CD4-positive, alpha-beta T cell treated with Interleukin-17A for 1 hour (primary cell): ENCODE measurements at regions not wholly inside any gene's neighbourhood (a gene's known extent, or its start where the extent isn't known, plus 50 kb on each side); places are given as distances from the start of the nearest gene placed in this dataset.

Experiments used
- DNase-seq: peaks from one replicate; pipeline ENCODE4 v3.0.0-alpha.2; 2020

- DNase-seq, result no peak
Observed at GRCh38 chr15:62619526-62619925, 423.0 kb upstream of the TPM1 start.

DNA sequence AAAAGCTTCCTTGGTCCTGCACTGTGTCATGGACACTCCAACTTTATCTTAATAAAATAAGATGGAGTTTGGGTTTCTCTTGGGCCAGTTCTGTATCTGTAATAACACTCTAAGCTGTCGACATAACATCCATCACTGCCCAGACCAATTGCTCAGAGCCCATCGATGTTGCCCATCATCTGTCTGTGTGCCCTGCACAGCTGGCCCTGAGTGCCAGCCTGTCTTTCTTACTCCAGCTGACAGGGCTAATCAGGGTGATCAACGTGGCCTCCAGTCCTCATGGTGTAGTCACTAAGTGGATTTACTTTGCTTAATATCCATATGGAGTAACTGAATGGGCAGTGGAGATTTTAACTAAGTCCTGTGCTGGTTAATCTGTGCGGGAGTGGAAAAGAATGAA is 419.8 kb upstream of the TPM1 start:
- no peak for DNase-seq

GRCh38 chr15:62624547-62625378 is 417.8 kb upstream of the TPM1 start:
- DNase-seq, result no peak

DNA sequence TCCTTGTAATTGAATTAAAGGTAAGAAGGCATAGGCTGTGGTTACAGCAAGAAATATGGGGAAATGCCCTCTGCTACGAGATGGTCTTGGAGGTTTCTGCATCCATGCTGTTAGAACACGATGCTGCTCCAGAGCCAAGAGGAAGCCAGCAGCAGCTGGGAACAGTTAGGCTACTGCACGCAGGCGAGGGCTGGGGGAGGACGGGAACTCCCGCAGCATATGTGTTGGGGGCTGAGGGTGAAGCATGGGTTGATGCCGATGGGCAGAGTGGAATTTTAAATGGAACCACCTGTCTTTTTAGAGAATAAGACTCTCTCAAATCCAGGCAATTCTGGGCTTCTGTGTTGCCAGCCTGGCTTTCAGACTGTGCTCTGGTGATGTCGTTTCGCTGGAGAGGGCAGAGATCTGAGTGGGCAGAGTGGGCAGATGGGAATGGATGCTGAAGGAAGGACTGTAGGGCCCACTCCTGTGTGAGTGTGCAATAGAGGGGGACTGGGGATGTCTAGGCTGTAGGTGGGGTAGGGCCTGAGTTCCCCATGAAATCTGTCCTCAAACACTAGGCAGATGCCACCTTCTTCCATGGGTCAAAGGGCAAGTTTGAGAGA is 417.0 kb upstream of the TPM1 start:
- no peak for DNase-seq

DNA sequence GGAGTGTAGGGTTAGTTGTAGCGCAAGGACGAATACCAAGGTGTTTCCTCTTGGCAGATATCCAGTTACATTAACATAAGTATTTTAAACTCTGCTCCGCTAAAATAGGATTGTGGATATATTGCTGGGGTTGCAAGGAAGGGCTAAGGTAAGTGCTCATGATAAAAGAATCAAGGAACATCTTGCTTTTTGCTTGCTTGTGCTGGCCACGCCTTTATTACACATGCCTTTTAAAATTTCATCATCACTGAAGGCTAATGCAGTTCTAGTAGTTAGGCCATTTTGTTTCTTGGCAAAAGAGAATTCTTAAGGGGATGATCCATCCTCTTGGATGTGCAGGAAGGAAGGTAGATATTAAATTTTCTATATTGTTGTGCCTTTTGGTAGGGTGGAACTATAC is 415.6 kb upstream of the TPM1 start:
- DNase-seq, result no peak

GRCh38 chr15:62631076-62631724 is 411.3 kb upstream of the TPM1 start:
- DNase-seq, result no peak

GRCh38 chr15:62636823-62637573 is 405.5 kb upstream of the TPM1 start:
- no peak for DNase-seq

- DNase-seq, result no peak
Observed at GRCh38 chr15:62637574-62637897, 405.0 kb upstream of the TPM1 start.

- no peak for DNase-seq
Observed at GRCh38 chr15:62637950-62638619, 404.5 kb upstream of the TPM1 start.

GRCh38 chr15:62639432-62639831 is 403.1 kb upstream of the TPM1 start:
- no peak for DNase-seq

GRCh38 chr15:62639906-62640605 is 402.5 kb upstream of the TPM1 start:
- no peak for DNase-seq

DNA sequence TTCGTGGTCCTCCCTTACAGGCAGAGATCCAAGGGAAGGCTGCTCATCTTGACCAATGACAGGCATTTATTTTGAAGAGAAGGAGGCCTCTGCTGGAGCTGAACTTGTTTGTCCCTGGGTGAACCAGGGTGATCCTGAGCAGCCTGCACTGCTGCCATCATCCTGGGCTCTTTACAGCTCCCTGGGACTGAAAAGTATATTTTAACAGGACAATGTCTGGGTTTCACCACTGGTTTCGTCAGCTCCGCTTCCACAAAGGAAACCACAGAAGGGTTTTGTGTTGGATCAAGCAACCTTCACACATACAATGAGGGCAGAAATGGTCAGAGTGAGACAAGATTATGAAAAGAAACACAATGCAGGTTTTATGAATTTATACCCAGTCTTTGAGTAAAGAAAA is 400.7 kb upstream of the TPM1 start:
- no peak for DNase-seq

- no peak for DNase-seq
Observed at GRCh38 chr15:62643572-62643971, 399.0 kb upstream of the TPM1 start.

- DNase-seq, result no peak
Observed at GRCh38 chr15:62644216-62644888, 398.2 kb upstream of the TPM1 start.

DNA sequence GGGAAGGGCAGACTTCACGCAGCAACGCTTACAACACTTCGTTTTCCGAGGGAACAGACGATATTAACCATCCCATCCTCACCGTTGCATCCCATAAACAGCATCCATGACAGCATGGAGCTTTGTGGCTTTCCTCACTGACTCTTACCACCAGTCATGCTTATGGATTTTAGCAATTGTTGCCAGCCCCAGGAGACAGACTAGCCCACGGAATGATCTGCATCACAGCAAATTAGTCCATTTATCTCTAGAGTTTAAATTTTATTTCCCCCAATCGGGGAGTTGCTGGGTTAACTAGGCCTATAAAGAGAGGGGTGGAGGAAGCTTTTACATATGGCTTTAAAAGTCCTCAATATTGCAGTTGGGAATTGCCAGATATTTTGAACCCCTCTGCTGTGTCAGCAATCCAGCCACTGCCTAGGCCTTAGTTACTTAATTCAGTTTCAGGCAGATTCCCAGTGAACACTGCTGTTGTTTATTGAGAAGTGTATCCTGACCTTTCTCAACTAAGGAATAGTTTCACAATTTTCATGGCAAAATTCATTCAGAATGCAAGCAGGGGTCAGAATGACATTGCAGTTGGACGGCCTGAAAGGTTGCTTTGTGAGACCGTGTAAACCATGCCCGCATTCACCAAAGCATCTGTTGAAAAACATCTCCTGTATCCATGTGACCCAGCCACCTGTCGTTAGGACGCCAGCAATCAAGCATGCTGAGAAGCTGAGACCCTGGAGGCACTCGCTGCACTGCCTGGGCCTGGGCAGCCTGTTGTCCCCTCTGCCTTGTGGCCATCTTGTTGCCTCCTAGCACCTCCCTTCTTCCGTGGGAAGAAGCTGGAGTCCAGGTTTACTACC is 397.4 kb upstream of the TPM1 start:
- no peak for DNase-seq

GRCh38 chr15:62647202-62647842 is 395.2 kb upstream of the TPM1 start:
- no peak for DNase-seq

DNA sequence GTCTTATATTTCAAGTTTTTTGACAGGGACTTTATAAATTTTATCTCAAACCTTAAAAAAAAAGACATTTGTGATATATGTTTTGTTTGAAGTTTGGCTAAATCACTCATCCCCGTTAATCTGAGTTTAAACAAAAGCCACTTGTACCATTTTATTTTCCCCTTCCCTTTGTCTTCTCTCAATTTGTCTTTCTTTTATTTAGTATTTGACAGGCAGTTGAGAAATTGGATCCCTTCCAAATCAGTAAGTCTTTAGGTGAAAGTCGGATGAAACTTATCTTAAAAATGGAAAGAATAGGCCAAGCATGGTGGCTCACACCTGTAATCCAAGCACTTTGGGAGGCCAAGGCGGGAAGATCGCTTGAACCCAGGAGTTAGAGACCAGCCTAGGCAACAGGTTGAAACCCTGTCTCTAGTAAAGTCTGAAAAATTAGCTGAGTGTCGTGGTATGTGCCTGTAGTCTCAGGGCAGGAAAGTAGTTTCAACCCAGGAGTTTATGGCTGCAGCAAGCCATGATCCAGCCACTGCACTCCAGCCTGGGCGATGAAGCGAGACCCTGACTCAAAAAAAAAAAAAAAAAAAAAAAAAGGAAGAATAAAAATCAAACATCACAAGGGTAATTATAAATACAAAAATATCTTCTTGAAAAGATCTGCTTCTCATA is 394.6 kb upstream of the TPM1 start:
- no peak for DNase-seq

DNA sequence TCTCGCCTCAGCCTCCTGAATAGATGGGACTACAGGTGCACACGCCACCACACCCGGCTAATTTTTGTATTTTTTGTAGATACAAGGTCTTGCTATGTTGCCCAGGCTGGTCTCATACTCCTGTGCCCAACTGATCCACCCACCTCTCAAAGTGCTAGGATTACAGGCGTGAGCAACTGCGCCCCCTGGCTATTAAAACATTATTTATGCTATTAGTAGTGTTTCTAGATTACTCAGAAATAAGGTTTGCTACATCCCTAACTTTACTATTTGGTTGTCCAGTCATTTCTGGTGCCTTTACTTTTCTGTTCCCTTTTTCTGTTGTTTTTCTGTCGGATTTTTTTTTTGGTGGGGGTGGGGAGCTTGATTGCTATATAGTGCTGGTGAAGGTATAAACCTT is 393.6 kb upstream of the TPM1 start:
- no peak for DNase-seq

- DNase-seq, result no peak
Observed at GRCh38 chr15:62649793-62650420, 392.6 kb upstream of the TPM1 start.
